GM18511 (cell line): ENCODE measurements at regions not wholly inside any gene's neighbourhood (a gene's known extent, or its start where the extent isn't known, plus 50 kb on each side); places are given as distances from the start of the nearest gene placed in this dataset.
"Not testable (repeated sequence)": the region's sequence is repeated elsewhere in the genome, so short reads cannot be mapped to it uniquely, and the experiment has no call there.

Experiments used
- ATAC-seq: cut with Tn5 transposase; IDR thresholded peaks from one replicate; pipeline ENCODE4 v1.9.1; 2021; ENCODE audit warnings: mild to moderate bottlenecking, moderate library complexity; ENCODE audit not compliant: unreplicated experiment

DNA sequence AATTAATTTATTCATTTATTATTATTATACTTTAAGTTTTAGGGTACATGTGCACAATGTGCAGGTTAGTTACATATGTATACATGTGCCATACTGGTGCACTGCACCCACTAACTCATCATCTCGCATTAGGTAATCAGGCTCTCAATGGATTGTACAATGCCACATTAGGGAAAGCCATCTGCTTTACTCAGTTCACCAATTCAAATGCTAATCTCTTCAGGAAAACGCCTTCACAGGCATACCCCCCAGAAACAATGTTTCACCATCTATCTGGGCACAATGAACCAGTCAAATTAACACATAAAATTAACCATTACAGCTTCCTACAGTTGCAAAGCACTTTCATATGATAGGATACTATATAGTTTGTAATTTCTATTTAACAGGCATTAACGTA, 84.8 kb upstream of the DNAJC10 start:
- no peak for ATAC-seq

DNA sequence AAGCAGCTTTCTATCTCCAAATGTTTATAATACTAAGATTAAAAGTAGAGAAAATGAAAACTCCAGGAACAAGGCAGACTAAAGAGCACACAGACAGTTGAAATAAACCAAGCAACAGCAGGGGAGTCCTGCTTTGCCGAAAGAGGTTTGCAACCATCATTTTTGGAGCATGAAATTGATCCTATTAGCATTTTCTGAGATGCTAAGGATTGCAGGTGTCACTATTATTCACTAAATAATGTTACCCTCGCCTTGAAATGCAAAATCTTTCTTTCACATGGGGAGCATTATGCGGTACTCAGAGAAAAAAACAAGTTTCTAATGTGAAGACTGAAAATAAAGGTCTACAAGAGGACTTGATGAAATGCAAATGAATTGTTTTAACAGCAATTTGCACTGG, 81.7 kb upstream of the DNAJC10 start:
- ATAC-seq: no peak

DNA sequence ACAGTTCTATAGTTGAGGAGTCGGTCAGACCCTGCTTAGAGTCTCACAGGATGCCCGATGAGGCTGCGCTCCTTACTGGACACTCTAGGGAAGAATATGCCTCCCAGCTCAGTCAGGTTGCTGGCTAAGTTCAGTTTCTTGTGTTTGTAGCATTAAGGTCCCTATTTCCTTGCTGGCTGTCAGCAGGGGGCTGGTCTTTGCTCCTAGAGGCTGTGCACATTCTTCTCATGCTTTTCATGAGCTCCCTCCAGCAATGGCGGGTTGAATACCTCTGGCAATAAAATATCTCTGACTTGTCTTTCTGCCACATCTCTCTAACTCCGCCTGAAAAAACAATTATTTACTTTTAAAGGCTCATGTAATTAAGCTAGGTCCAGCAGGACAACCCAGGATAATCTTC, 79.4 kb upstream of the DNAJC10 start:
- ATAC-seq: no peak

DNA sequence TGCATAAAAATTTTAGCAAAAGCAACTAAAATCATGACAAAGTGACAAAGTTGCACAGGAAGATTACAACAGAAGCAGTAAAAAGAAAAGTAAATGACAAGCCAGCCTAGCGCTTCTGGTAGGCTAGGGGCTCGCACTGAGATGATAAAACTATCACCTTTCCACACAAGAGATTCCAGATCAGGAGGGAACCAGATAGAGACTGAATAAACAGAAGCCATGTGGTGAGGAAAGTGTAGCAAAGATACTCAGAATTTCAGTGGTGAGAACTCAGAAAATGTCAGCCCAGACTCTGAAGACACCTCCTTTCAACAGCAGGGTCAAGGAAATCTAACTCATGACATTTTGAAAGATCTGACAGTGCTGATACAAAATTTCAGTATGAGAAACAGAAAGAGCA, 77.4 kb upstream of the DNAJC10 start:
- ATAC-seq: no peak

DNA sequence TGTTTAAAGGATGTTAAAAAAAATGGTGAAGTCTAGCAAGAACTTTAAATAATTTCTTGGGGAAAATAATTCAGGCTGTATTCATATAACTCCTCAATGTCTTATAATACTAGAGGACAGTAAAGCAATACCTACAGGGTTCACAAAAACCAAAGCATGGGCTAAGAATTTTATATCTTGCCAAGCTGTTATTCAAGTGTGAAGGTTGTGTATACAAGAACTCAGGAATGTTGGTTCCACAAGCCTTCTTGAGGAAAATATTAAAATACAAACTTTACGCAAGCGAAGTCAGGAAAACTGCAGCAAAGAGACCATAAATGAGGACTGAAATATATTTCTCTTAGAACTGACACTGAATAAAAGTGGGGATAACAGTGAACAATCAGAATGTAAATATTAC, 76.1 kb upstream of the DNAJC10 start:
- no peak for ATAC-seq

DNA sequence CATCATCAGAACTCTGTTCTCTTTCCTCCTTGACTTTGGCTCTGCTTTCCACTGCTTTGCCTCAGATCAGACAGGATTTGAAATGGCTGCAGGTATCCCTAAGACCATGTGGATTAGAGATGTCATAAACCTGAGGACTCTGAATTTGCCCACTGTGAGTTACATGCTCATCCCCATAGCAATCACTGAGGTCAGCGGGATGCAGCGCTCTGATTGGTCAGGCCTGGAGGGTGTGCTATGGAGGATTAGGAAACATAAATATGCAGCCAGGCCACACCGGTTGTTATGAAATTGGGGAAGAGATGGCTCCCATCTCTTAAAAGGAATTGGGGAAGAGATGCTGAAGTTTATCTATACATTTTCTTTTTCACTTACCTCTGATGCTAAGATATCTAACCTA, 73.7 kb upstream of the DNAJC10 start:
- peak; percentile 99 for ATAC-seq

DNA sequence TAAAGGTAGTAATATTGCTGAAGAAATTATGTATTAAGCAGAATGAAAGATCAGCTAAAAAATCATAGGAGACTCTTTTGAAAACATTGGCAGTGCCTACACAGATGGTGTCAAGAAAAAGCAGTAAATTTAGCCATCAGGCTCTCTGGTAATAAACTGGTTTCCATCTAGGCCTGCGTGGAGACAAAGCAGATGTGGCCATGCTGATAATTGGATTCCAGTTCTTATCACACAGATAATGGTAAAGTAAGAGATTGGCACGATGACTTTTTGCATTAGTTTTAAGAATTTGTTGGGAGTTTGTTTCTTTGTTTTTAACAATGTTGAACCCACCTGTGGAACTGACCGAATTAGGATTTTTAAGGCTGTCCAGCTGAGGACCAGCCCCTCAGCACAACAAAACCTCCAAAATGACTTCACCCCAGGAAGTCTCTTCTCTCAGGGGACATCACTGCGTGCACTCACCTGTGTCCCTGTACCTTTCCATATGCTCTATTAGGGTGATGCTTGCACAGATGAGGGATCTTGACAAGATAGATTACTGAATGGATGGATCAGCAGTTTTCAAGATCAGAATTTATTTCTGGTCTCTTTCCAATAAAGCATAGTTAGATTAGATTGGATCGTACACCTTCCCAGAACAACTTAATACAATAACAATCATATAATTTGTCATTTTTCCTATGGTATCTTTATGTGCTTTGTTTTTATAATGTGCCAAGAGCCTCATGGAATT, 69.1 kb upstream of the DNAJC10 start:
- no peak for ATAC-seq

DNA sequence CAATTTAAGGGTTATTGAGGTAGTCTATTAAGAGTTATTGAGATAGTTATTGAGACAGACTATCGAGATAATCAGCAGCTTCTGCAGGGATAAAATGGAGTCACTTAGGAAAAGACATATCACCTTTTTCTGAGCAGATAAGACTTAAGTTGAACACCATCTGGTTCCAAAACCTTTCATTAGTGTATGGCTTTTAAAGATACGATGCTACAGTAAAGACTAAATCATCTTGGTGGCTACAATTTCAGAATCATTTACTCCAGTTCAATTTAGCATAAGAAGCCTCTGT, 68.6 kb upstream of the DNAJC10 start:
- no peak for ATAC-seq

DNA sequence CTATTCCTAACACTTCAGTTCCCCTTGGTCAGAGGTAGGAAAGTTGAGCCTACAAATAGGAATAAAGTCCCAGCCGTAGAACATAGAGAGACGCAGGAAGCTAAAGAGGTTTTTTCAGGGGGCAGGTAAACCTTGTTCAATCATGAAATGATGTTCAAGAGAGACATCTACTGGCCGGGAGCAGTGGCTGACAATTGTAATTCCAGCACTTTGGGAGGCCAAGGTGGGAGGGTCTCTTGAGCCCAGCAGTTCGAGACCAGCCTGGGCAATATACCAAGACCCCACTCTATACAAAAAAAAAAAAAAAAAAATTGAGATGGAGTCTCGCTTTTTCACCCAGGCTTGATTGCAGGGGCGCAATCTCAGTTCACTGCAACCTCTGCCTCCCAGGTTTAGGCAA, 66.7 kb upstream of the DNAJC10 start:
- ATAC-seq: no peak

DNA sequence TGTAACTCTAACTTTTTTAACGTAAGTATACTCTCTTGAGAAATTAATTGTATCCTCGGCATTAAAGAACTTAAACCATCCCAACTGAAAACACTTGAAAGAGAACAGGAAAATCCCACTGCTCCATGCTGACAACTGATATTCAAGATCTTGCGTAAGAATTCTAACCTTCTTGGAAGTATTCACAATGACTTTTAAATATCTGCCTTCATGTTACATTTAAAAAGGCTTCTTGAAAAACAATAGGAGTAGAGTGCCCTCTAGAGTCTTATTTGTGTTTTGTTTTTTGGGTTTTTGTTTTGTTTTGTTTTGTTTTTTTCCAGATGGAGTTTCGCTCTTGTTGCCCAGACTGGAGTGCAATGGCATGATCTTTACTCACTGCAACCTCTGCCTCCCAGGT, 65.4 kb upstream of the DNAJC10 start:
- ATAC-seq: peak; percentile 52

DNA sequence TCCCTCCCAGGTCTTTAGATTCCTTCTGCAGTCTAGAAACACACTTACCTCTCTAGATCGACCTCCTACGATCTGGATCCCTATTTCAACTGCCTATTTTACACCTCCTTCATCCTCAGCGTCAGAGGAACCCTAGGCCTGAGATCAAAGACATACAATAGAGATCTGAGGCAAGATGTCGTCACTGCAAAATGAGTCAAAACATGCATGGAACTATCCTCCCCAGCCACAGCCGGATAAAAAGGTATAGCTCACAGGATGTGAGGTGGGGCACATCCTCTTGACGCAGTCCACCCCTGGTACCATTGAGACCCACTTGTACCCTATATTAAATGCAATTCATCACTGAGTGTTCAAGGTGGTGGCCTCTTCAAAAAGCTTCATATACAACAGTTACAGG, 63.7 kb upstream of the DNAJC10 start:
- no peak for ATAC-seq

DNA sequence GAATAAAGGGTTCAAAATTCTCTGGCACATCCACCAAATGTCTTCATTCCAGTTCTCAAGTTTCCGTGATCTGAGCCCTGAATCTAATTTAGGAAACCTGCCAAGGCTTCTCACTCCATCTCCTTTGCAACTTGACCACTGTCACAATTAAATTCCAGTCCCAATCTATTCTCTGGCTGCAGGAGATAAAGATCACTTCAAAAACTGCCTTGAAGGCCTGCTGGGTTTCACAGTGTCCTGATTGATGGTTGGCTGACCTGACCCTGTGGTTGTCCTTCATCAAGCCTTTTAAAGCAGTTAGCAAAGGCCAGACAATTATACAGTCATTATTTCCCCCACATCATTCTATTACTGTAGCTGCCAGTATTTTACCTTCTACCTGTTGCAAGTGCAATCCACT, 60.3 kb upstream of the DNAJC10 start:
- no peak for ATAC-seq

DNA sequence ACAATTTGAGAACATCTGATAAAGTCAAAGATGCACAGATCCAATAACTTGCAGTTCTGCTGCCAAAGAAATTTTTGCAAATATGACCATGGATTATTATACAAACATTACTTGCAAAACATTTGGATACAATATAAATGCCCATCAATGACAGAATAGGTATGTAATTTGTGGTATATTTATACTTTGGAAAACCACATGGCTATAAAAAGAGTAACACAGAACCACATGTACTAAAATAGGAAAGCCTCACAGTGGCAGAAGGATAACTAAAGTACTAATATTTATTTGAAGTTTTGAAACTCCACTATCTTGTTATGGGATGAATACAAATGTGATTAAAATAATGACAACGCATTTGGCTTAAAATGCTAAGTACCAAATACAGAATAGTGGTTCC, 51.8 kb upstream of the DNAJC10 start:
- ATAC-seq: no peak

DNA sequence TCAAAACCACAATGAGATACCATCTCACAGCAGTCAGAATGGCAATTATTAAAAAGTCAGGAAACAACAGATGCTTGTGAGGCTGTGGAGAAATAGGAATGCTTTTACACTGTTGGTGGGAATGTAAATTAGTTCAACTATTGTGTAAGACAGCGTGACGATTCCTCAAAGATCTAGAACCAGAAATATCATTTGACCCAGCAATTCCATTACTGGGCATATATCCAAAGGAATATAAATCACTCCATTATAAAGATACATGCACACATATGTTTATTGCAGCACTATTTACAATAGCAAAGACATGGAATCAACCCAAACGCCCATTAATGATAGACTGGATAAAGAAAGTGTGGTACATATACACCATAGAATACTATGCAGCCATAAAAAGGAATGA, 50.6 kb upstream of the DNAJC10 start:
- not testable (repeated sequence) for ATAC-seq
